ENCODE measurements at regions not wholly inside any gene's neighbourhood (a gene's known extent, or its start where the extent isn't known, plus 50 kb on each side); places are given as distances from the start of the nearest gene placed in this dataset.

DNA sequence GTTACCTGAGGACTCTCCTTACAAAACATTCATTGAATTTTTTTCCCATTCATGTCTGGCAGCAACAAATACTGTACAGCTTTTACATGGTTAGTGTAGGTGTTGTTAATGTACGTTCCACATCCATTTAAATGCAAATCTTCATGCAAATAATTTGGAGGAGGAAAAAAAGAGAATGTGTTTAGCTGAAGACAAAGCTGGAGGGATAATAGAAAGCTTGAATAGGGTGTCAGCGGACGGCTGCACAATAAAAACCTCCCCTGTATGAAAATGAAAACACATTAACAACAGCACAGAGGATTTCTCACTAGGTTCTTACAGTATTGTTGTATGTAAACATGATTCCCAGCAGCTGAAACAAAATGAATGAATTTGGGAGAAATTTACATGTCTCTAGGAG is 231.5 kb downstream of the ZNF608 start:
- no peaks in the 10 kb centered on the region for H3K4me1 ChIP-seq (ENCODE audit: low read depth)
- TF ChIP-seq, protein P1, sequence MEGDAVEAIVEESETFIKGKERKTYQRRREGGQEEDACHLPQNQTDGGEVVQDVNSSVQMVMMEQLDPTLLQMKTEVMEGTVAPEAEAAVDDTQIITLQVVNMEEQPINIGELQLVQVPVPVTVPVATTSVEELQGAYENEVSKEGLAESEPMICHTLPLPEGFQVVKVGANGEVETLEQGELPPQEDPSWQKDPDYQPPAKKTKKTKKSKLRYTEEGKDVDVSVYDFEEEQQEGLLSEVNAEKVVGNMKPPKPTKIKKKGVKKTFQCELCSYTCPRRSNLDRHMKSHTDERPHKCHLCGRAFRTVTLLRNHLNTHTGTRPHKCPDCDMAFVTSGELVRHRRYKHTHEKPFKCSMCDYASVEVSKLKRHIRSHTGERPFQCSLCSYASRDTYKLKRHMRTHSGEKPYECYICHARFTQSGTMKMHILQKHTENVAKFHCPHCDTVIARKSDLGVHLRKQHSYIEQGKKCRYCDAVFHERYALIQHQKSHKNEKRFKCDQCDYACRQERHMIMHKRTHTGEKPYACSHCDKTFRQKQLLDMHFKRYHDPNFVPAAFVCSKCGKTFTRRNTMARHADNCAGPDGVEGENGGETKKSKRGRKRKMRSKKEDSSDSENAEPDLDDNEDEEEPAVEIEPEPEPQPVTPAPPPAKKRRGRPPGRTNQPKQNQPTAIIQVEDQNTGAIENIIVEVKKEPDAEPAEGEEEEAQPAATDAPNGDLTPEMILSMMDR (IDR thresholded peaks at IDR 0.05), result no peak
- ATAC-seq, result no peak
- H3K36me3 ChIP-seq (ENCODE audit: low read depth), result no peaks in the 10 kb centered on the region
- intact Hi-C loops (cut with DNase I, micrococcal nuclease), result no loop called here
- no peak for DNase-seq
- H3K4me3 ChIP-seq, result no peak overlapping the region
- H3K9me3 ChIP-seq, result no peaks in the 10 kb centered on the region

DNA sequence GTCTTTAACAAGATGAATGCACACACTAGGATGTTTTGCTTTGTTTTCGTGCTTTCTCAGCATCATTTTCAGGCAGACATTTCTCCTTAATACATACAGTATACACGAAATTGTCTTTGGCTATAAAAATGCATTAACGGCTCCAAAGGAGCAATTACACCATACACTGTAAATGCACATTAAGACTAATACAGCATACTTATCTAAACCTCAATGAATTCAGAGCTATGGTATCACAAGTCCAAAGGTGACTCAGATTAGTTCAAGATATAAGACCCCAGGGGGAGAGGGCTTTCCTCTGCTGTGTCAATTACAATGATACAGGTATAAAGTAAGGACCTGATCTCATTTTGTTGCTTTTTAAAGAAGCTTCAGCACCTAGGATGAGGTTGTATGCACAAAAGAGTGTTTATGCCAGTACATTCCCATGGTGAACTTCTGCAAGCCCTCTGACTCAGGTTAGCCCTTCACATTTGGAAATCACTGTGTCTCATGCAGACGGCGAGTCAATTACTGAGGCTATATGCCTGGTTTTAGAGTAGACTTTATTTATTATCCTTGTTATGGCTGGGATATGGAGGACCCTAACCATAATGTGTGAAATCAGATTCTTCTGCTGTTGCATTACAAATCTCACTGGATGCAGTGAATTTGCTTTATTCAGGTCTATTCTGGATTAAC is 233.3 kb downstream of the ZNF608 start:
- ATAC-seq (no peak), DNase-seq (no peak)
- TF ChIP-seq, protein P1 (IDR thresholded peaks at IDR 0.05), result no peak
- intact Hi-C loops (cut with DNase I, micrococcal nuclease), result no loop called here
- Histone ChIP-seq H3K4me3 (no peak overlapping the region), H3K4me1 (ENCODE audit: low read depth) (no peaks in the 10 kb centered on the region), H3K9me3 (no peaks in the 10 kb centered on the region), H3K36me3 (ENCODE audit: low read depth) (no peaks in the 10 kb centered on the region)

DNA sequence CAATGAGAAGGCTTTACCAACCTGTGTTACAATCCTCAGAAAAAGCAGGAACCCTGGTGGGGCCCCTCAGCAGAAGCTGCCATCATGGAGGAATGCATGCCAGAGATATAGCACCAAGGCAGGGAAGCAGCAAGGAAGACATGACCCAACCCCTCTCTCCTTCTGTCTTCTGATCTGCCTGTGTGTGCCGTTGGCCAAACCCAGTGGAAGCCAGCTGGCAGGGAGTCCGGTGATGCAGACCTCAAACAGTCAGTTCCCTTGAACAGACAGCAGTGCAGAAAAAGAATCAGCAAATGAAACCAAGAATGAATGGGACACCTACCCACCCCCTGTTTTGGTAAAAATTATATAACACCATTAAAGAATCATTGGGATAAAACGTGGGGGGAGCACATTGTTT is 234.2 kb downstream of the ZNF608 start:
- no peak for ATAC-seq
- intact Hi-C loops (cut with DNase I, micrococcal nuclease), result no loop called here
- H3K4me3 ChIP-seq, result no peak overlapping the region
- DNase-seq, result no peak
- H3K9me3 ChIP-seq, result no peaks in the 10 kb centered on the region
- H3K4me1 ChIP-seq (ENCODE audit: low read depth), result no peaks in the 10 kb centered on the region
- TF ChIP-seq, protein P1 (IDR thresholded peaks at IDR 0.05), result no peak
- no peaks in the 10 kb centered on the region for H3K36me3 ChIP-seq (ENCODE audit: low read depth)

DNA sequence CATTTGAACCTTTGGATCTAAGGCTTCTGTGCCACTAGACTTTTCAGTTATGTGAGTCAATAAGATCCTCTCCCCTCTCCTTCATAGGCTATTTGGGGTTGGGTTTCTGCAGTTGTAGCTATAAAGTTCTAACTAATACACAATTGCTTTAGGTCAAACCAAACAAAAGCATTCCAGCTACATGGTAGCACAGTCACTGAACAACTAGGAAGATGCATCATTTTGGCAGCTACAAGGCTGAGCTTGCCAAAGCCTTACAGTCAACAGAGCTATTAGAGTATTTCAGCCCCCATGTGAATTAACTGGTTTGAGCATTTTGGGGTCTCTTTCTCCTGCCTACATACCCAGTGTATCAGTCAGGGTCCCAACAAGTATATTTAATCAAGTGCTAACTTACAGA is 234.6 kb downstream of the ZNF608 start:
- ATAC-seq (no peak), DNase-seq (no peak)
- no peaks in the 10 kb centered on the region for H3K4me1 ChIP-seq (ENCODE audit: low read depth)
- no peaks in the 10 kb centered on the region for H3K9me3 ChIP-seq
- no peaks in the 10 kb centered on the region for H3K36me3 ChIP-seq (ENCODE audit: low read depth)
- TF ChIP-seq, protein P1 (IDR thresholded peaks at IDR 0.05), result no peak
- no peak overlapping the region for H3K4me3 ChIP-seq
- intact Hi-C loops (cut with DNase I, micrococcal nuclease), result no loop called here

DNA sequence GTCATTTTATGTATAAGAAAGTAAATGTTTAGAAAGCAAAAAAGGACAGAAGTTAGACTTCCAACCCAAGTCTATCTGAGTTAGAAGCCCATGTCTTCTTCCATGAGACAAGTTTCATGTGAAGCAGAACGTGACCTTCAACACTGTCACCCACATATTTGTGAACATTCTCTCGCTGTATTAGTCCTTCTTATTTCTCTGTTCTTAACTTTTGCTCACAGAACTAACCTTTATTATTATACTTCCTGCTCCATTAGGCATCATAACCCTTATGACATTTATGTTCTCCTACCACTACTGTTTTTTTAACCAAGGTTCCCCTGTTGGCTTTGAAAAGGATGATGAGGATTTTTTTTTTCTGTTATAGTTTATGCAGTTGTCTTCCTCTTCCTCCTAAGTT is 238.8 kb downstream of the ZNF608 start:
- no peak for ATAC-seq
- Histone ChIP-seq H3K36me3 (ENCODE audit: low read depth) (no peaks in the 10 kb centered on the region), H3K4me3 (no peak overlapping the region), H3K4me1 (ENCODE audit: low read depth) (no peaks in the 10 kb centered on the region), H3K9me3 (no peaks in the 10 kb centered on the region)
- TF ChIP-seq, protein P1 (IDR thresholded peaks at IDR 0.05), result no peak
- no peak for DNase-seq
- intact Hi-C loops (cut with DNase I, micrococcal nuclease), result no loop called here

Data from mucosa of descending colon (tissue), 3 donors.